Caki2 (cell line): ENCODE measurements at regions not wholly inside any gene's neighbourhood (a gene's known extent, or its start where the extent isn't known, plus 50 kb on each side); places are given as distances from the start of the nearest gene placed in this dataset.

Source experiments
- DNase-seq: peaks from one replicate; pipeline ENCODE4 v3.0.0-alpha.2; 2015; ENCODE audit warnings: low read depth
- in situ Hi-C: cut with HindIII; loops from 2 replicates; pipeline ENCODE4 v1.10.0; 2016; ENCODE audit warnings: low sequenced_read_pairs, low pct_unique_long_range_greater_than_20kb, mixed read lengths

- in situ Hi-C loops, result no loop called here
Observed at GRCh38 chr18:78913395-78913794, 66.2 kb upstream of the SALL3 start.

GRCh38 chr18:78913830-78914231, 65.8 kb upstream of the SALL3 start:
- no peak for DNase-seq
- in situ Hi-C loops, result no loop called here

More at GRCh38 chr18:78913395-78913794, 66.2 kb upstream of the SALL3 start:
- no peak for DNase-seq

GRCh38 chr18:78914249-78914935, 65.2 kb upstream of the SALL3 start:
- DNase-seq, result no peak
- in situ Hi-C loops, result no loop called here

- in situ Hi-C loops, result no loop called here
- DNase-seq, result no peak
Observed at GRCh38 chr18:78915446-78916008, 64.1 kb upstream of the SALL3 start.

- in situ Hi-C loops, result no loop called here
- DNase-seq, result no peak
Observed at GRCh38 chr18:78918707-78919106, 60.9 kb upstream of the SALL3 start.

GRCh38 chr18:78919956-78920355, 59.7 kb upstream of the SALL3 start:
- peak; percentile 21 for DNase-seq
- in situ Hi-C loops, result no loop called here

- DNase-seq, result peak; percentile 29
- in situ Hi-C loops, result no loop called here
Observed at GRCh38 chr18:78920456-78921138, 59.0 kb upstream of the SALL3 start.

GRCh38 chr18:78922856-78923255, 56.8 kb upstream of the SALL3 start:
- in situ Hi-C loops, result no loop called here

GRCh38 chr18:78924301-78924700, 55.3 kb upstream of the SALL3 start:
- no peak for DNase-seq
- in situ Hi-C loops, result no loop called here

More at GRCh38 chr18:78922856-78923255, 56.8 kb upstream of the SALL3 start:
- no peak for DNase-seq

- no peak for DNase-seq
- in situ Hi-C loops, result no loop called here
Observed at GRCh38 chr18:78924786-78925540, 54.7 kb upstream of the SALL3 start.

GRCh38 chr18:78925557-78926242, 53.9 kb upstream of the SALL3 start:
- no peak for DNase-seq
- in situ Hi-C loops, result no loop called here

GRCh38 chr18:78926243-78926615, 53.4 kb upstream of the SALL3 start:
- DNase-seq, result no peak
- in situ Hi-C loops, result no loop called here

- in situ Hi-C loops, result no loop called here
Observed at GRCh38 chr18:78927156-78927555, 52.5 kb upstream of the SALL3 start.

GRCh38 chr18:78927616-78928015, 52.0 kb upstream of the SALL3 start:
- DNase-seq, result no peak
- in situ Hi-C loops, result no loop called here

More at GRCh38 chr18:78927156-78927555, 52.5 kb upstream of the SALL3 start:
- no peak for DNase-seq

GRCh38 chr18:78928076-78928475, 51.5 kb upstream of the SALL3 start:
- in situ Hi-C loops, result no loop called here
- no peak for DNase-seq

GRCh38 chr18:78929516-78929915, 50.1 kb upstream of the SALL3 start:
- no peak for DNase-seq
- in situ Hi-C loops, result no loop called here
